ENCODE measurements at regions not wholly inside any gene's neighbourhood (a gene's known extent, or its start where the extent isn't known, plus 50 kb on each side); places are given as distances from the start of the nearest gene placed in this dataset.
A peak's percentile ranks its signal among the peaks of the same experiment; 100 is the strongest.

DNA sequence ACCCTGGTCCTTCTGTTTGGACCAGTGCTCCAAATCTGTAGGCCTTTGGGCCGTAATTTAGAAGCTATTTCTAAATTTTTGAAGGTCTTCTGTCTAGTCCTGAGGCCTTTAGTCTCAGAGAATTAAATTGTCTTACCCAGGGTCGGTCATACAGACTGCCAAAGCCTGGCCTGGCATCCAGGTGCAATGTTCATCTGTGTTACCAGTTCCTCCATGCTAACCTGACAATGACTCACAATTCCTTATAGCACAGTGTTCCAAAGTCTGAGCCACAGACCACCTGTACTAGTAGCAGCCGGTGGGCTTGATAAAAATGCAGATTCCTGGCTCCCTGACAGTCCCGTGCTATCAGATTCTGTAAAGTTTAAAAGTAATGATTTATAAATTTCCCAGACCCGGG, 77.7 kb upstream of the MAP4K3 start:
- no peak for DNase-seq

DNA sequence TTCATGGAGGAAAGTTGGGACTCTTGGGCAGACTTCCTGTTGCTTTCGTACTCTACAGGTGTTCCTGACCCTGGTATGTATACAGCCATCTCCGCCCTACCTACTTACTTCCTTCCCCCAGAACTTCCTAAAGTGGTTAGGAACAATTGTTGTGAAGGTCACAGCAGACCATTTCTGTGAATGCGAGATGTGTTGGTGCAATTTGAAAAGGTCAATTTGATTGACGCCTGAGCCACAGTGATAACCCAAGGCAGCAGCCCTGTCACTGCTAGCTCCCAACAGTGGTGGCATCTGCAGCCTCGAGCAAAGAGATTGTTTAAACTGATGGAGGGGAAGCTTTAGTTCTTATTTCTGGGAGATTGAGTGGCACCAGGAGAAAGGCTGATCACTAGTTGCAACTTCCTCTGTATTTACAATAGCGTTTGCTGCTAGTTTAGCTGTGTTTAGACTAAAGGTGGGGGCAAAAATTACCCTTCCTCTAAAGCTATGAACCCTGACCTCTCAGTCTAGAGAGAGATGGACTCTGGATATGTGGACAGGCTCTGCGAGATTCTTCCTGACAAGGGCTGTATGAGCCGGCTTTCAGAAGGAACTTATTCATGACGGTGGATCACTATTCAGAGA, 78.3 kb upstream of the MAP4K3 start:
- DNase-seq: no peak

DNA sequence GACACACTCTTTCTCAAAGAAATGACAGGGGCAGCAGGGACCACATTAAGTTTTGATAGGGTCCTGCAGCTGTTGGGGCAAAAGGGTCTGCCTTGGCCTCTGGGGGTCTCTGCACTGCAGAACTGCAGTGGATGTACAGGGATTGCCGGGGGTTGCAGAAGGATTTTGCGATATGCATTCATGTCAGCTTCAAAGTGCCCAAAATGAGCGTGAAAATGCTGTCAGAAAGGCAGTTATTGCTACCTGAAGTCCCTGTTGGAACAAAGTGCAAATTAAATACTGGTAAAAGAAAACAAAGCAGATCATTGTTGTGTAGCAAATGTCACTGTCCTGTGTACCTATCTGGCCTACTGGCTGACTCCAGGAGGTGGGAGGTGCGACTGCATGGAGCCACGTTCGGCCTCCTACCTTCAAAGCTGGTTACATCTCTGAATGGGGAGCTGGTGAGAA, 78.8 kb upstream of the MAP4K3 start:
- DNase-seq: no peak

DNA sequence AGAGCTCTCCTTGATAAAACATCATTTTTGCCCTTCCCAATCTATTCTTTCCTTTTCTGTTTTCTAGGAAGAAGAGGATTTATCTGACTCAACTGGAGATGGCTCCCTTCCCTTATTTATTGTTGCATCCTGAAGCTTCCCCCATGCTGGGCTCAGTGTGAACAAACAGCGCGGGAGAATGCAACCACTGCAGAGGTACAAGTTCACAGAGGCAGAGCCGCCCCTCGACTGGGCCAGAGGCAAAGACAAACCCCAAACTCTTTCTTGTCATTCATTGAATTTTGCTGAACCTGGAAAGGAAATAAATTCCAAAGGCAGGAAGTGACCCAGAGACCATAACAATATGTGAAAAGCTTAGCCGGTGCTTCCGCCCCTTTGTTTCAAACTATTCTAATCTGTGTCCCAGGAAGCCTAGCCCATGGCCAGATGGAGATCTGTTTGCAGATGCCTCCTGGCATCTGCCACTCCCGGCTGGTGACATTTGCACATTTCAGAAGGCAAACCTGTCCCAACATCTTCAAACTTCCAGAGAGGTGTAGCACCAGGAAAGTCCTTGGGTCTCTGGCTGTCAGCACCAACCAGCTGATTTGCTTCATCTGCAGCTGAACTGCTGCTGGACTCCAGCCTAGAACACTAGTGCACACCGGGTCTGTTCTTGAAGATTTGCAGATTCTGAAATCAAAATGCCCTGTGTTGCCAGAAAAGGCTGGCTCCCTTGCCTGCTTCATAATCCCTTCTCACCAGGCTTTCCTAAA, 79.4 kb upstream of the MAP4K3 start:
- peak in 4 of 14 donors; percentile 6 to 85 (median 21) for DNase-seq

DNA sequence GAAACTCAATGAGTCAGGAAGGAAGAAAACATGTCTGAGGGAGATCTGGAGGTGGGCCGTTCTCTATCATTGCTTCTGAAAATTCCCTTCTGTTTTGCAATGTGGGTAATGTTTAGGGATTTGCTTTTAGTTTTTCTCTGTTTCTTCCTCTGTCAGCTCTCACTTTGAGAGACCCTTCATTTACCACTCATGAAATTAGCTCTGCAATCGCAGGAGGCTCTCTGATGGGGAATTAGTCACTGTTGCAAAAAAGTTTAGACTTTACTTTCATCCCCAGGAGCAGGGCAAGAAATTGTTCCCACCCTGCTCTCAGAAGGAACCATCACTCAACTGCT, 80.0 kb upstream of the MAP4K3 start:
- no peak for DNase-seq

DNA sequence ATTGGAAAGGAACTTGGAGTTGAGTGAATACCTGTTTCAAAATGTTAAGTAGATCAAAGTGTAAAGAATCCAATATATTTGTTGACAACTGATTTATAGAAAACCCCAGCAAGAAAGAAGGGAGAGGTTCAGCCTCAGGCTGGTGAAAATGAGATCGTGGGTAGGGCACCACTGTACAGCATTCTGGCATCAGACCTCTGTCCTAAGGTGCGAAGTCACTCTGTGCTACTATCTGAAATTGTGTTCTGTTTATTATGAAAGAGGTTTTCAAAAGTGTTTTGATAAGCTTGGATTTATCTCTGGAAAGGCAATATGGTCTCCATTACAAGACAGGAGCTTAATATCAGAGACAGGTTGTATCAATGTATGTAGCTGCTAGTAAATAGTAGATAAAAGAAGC, 80.5 kb upstream of the MAP4K3 start:
- no peak for DNase-seq

DNA sequence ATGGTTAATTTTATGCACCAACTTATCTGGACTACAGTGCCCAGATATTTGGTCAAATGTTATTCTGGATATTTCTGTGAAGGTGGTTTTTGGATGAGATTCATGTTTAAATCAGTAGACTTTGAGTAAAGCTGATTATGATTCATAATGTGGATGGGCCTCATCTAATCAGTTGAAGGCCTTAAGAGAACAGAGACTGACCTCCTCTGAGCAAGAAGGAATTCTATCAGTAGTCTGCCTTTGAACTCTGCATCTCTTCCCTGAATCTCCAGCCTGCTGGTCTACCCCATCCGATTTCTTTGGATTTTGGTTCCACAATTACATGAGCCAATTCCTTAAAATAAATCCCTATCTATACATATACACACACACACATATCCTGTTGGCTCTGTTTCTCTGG, 82.8 kb upstream of the MAP4K3 start:
- DNase-seq: no peak

DNA sequence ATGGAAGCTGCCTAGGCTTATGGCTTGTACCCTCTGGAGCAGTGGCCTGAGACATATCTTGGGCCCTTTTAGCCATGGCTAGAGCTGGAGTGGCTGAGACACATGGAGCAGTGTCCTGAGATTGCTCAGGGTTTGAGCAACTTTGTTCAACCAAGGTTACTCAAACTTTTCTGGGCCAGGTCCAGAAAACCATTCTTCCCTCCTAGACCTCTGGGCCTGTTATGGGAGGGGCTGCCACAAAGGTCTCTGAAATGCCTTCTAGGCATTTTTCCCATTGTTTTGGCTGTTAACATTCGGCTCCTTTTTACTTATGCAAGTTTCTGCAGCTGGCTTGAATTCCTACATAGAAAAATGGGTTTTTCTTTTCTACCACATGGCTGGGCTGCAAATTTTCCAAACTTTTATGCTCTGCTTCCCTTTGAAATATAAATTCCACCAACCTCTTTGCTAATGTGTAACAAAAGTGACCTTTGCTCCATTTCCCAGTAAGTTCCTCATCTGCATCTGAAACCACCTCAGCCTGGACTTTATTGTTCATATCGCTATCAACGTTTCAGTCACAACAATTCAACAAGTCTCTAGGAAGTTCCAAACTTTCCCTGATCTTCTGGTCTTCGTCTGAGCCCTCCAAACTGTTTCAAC, 84.9 kb upstream of the MAP4K3 start:
- no peak for DNase-seq

DNA sequence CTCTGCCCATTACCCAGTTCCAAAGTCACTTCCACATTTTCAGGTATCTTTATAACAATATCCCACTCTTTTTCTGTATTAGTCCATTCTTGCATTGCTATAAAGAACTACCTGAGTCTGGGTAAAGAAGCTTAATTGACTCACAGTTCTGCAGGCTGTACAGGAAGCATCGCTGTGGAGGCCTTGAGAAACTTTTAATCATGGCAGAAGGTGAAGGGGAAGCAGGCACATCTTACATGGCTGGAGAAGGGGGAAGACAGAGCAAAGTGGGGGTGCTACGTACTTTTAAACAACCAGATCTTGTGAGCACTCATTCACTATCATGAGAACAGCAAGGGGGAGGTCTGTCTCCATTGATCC, 85.4 kb upstream of the MAP4K3 start:
- DNase-seq: no peak

DNA sequence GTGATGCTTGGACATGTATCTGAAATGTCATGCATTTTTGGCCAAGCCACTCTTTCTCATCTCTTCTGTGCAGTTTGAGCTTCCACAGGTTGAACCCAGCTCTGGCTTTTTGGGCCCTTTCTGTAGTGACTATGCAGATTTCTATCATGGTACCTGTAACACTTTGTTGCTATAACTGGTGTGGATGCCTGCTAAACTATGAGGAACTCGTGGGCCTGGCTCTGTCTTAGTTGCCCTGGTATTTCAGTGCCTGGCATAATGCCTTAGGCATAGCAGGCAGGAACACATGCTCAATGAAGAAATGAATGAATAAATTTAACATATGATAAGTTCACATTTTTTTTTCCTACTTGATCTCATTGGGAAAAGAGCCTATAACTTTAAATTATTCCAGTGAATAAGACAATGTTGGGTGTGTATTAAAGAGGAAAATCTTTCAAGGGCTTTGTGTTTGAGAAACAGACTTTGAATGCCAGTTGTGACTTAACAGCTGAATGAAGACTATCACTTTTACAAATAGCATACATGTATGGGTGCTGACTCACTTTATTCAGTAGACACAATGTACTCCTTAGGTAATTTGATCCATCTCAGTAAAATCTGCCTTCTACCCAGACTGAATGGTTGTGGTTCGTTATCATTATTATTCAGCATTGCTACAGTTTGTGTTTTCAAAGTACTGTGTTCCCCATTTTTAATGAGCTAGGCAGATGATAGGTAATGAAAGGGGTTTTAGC, 86.4 kb upstream of the MAP4K3 start:
- DNase-seq: no peak

DNA sequence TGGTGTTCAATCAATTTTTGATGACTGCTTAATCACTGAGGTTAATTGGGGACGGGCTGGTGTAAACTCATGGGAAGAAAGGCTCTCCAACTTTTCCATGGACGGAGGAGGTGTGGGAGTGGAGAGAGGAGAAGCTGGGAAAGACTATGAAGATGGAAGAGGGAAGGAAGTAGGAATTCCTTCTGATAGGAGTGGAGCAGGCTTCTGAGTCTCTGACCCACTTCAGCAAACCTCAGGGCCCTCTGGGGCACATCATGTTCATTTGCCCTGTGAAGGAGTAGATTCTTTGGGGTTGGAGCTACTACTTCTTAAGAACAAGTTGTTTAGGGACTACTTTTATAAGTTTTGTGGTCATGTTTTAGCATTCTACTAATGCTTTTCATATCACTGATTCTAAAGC, 87.0 kb upstream of the MAP4K3 start:
- no peak for DNase-seq

DNA sequence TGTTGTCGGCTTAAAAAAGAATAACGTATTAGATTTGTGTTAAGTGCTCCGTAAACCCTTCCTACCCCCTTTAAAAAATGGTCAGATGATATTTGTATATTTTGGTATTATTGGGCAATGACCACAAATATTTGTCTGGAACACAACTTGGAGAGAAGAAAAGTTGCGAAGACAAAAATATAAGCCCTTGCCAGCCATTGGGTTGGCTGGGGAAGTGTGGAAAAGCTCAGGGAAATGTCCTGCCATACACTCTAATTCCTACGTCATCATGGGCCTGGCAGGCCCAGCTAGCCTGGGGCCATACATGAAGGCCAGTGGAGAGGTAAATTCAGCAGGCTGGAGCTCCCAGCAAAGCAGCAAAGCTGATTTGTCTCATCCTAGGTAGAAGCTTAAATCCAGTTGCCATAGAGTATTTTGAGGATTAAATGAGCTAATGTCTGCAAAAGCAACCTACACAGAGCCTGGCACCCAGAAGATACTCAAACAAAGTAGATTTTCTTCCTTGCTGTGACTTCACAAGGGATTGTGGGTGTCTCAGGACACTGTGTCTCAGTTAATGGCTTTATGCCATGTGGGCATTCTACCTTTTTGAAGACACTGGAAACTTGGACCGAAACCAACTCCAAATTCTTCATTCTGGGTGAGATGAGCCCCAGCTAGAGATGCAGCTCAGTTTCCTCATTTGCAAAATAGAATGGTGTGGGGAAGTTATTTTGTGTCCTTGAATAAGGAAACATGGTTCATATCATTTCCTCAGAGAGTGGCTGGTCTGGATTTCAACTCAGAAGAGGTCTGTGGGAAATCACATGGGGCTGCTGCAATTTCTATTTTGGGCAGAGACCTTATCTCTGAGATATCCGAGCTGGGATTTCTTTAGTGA, 87.9 kb upstream of the MAP4K3 start:
- DNase-seq: peak in 1 of 14 donors; percentile 5

DNA sequence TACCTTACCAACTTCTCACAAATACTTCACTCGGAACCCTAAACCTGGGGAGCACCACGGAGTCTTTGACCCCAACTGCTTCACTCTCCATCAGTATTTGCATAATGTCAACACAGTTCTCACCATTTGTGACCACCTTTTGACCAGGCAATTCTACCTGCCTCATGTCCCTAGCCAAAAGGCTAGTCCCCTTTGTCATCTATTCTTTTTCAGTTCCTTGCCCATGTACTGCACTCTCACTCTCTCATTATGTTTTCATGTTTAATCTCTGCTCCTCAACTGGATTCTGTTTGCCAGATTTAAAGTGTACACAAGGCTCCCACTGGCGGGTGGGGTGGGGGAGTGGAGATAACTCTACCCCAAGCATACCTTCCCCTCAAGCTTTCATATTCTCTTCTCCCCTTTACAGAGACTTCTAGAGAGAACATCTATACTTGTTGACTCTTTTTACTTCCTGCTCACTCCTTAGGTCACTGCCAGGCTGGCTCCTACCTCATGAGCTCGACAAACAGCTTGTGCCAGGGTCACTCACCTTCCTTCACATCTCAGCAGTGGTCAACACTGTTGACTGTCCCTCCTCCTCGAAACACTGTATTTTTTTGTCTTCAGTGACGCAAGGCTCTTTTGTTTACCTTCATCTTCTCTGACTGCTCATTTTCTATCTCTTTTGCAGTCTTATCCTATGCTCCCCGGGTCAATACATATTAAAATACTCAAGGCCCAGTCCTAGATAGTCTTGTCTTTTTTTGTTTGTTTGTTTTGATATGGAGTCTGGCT, 88.7 kb upstream of the MAP4K3 start:
- DNase-seq: no peak

DNA sequence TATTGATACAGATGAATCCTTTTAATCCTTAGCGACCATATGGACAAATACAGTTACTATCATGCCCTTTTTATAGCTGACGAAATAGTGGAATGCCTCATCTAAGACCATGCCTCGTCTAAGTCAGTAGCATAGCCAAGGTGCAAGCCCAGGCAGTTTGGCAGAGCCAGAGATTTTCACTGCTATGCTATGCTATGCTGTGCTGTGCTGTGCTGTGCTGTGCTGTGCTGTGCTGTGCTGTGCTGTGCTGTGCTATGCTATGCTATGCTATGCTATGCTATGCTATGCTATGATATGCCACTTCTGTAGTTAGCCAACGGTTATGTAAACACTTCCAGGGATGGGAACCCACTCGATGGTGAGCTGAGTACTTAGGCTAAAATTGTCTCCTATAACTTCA, 91.6 kb upstream of the MAP4K3 start:
- no peak for DNase-seq

DNA sequence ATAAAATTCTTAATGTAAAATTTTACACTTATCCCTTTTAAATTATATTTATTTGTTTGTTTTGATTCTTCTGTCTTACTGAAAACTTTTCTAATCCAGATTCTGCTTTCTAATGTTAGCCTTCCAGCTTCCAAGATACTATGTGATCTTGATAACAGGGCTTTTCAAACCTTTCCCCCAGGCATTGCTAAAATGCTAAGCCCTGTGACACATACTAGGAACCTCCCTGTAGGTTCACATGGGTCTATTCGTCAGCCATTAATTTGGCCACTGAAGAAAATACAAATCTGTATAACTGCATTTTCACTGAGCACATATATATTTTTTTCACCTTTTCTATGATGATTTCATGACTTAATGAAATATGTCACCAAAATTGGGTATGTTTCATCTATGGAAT, 92.8 kb upstream of the MAP4K3 start:
- DNase-seq: no peak

DNA sequence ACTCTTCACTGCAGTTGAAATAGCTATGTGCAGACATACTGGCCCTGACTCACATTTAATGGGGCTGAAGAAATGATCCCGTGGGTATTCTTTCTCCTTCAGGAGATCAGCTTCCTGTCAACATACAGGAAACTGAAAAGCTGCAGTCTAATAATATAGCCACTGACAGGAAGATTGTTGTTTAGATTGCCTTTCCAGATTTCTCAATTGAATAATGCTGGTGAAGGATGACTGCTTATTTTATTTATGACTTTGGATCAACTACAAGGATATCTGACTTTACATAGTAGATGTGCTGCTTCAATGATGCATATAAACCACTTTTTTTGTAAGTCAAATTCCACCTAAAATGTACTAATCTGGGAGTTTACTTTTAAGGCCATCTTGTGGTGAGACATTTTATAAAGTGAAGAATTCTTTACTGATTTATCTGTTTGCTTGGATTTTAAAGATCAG, 93.4 kb upstream of the MAP4K3 start:
- DNase-seq: no peak

DNA sequence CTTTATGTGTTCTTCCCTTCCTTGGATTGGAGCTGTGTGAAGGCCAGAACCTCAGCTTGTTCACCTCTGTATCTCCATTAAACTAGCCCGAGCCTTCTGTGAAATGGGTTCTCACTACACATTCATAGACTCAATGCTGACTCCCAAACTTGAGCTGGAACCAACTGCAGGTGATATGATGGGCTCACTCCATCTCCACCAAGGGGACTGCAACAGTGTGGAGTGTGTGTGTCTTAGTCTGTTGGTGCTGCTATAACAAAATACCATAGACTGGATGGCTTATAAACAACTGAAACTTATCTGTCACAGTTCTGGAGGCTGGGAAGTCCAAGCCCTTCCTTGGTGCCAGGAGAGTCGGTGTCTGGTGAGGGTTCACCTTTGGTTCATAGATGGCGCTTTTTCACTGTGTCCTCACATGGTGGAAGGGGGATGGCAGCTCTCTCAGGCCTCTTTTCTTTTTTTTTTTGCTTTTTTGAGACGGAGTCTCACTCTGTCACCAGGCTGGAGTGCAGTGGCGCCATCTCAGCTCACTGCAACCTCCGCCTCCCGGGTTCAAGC, 94.2 kb upstream of the MAP4K3 start:
- no peak for DNase-seq

DNA sequence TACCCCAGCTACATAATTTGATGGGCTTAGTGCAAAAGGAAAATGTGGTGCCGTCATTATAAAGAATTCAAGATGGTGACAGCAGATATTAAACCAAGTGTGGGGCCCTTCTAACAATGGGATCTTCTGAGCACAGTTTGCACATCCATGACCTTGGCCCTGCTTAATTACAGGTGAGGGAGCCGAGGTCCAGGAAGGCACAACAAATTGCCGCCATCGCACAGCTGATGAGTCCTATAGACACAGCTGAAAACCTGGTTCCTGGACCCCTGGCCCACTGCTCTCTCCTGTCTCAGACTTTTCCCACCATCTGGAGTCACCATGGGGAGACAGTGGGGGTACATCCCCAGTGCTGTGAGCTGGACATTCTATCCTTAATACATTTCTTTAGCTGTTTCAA, 95.8 kb upstream of the MAP4K3 start:
- no peak for DNase-seq

DNA sequence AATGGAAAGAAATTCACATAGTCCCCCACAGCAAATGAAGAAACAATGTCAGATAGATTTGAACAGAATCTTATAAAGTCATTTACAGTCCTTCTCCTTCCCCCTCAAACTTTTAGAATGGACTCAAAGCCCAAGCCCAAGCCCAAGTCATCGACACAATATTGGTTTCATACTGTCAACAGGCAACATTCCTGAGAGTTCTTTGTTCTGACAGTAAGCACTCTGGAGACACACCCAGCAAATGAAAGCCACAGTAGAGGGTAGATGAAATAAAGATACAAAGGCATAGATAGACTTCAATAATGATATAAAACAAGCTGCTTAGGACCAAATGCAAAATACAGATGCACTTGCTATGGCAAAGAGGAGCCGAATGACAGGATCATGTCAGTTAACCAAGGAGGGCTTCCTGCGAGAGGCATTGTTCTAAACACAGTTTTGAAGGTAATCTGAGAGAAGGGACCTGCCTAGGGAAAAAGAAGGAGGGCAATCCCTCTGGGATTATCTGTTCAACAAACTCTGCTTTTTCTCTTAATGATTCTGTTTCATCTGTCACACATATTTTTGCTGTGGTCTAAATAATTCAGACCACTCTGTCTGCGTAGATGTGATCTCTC, 97.1 kb upstream of the MAP4K3 start:
- no peak for DNase-seq

DNA sequence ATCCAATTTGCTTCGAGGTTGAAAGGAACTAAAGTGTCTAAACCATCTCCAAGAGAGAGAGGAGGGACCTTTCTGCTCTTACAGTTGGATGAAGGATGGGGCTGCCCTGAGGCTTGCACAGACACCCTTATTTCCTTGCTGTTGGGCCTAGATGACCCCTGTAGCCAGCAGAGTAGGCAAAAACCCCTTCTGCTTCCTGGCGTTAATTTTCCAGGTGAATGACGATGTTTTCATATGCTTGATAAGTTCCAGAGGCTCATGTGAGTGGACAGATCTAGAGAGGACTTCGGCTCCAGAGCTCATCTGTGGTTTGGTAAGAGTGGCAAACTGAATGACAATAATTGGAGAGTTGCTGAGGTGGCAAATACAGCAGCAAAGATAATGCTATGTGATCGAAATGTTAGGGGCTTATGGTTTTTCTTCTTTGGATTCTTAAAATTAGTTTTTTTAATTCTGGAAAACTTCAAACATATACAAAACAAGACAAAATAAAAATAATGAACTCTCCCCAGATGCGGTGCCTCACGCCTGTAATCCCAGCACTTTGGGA, 98.6 kb upstream of the MAP4K3 start:
- DNase-seq: no peak
